Peyer's patch (tissue), 4 donors: ENCODE measurements at regions not wholly inside any gene's neighbourhood (a gene's known extent, or its start where the extent isn't known, plus 50 kb on each side); places are given as distances from the start of the nearest gene placed in this dataset.

Experiments
- DNase-seq, 3 donors: peaks; one replicate each; pipeline ENCODE4 v3.0.0-alpha.2; 2017 to 2019
- H3K27ac ChIP-seq, 4 donors: fragments of 200-600 bp; sonication (generic); one replicate each; pipeline ENCODE4 v1.5.1; 2016 to 2019
- H3K27me3 ChIP-seq, 2 donors: fragments of 200-600 bp; sonication (generic); one replicate each; pipeline ENCODE4 v1.5.1; 2019
- H3K36me3 ChIP-seq, 3 donors: fragments of 200-600 bp; sonication (generic); one replicate each; pipeline ENCODE4 v1.5.1; 2016 to 2019
- H3K4me1 ChIP-seq, 4 donors: fragments of 200-600 bp; sonication (generic); one replicate each; pipeline ENCODE4 v1.5.1; 2016 to 2019
- H3K4me3 ChIP-seq, 4 donors: fragments of 200-600 bp; sonication (generic); 1 replicate in 3 of 4; 2 replicates in 1 of 4; pipeline ENCODE4 v1.5.1; 2016 to 2019; ENCODE audit warnings: mild to moderate bottlenecking in 1 of 4
- H3K9me3 ChIP-seq, 4 donors: fragments of 200-600 bp; sonication (generic); one replicate each; pipeline ENCODE4 v1.5.1; 2016 to 2019; ENCODE audit warnings: mild to moderate bottlenecking in 1 of 4
- POLR2A ChIP-seq, 2 donors: fragments of 450-650 bp; IDR thresholded peaks; one replicate each; pipeline ENCODE4 v1.5.1; 2017; ENCODE audit warnings: antibody characterized with exemption in 2 of 2, mild to moderate bottlenecking in 2 of 2, moderate library complexity in 2 of 2
- TF ChIP-seq, protein P1 (sequence below), 6 experiments: fragments of 450-650 bp in 4 of 6; fragments of 200-600 bp in 2 of 6; sonication (generic) in 1 of 6; IDR thresholded peaks; one replicate each; pipeline ENCODE4 v1.5.1; 2017 to 2019; ENCODE audit warnings: antibody characterized with exemption in 6 of 6, mild to moderate bottlenecking in 3 of 6, moderate library complexity in 1 of 6

DNA sequence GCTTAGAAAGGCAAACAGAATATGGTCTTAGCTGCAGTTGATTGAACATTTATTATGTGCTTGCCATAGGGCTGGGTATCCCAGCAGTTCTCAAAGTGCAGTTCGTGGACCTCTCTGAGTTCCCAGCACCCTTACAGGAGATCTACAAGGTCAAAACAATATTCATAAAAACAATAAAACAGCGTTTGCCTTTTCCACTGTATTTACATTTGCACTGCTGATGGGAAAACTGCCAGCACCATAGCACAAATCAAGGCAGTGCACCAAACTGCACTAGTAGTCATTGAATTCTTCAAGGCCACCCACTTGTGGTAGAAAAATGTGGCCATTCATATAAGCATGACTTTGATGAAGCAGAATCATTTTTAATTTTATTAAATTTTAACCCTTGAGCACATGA lies 128.1 kb downstream of the CCDC34 start:
- Histone ChIP-seq H3K27ac (no peak overlapping the region), H3K27me3 (no peaks in the 10 kb centered on the region), H3K4me1 (peaks cover 0 to 19% (median 0%) of the 10 kb centered on the region in 4 donors), H3K36me3 (no peaks in the 10 kb centered on the region), H3K9me3 (no peaks in the 10 kb centered on the region), H3K4me3 (no peak overlapping the region)
- TF ChIP-seq, protein P1, sequence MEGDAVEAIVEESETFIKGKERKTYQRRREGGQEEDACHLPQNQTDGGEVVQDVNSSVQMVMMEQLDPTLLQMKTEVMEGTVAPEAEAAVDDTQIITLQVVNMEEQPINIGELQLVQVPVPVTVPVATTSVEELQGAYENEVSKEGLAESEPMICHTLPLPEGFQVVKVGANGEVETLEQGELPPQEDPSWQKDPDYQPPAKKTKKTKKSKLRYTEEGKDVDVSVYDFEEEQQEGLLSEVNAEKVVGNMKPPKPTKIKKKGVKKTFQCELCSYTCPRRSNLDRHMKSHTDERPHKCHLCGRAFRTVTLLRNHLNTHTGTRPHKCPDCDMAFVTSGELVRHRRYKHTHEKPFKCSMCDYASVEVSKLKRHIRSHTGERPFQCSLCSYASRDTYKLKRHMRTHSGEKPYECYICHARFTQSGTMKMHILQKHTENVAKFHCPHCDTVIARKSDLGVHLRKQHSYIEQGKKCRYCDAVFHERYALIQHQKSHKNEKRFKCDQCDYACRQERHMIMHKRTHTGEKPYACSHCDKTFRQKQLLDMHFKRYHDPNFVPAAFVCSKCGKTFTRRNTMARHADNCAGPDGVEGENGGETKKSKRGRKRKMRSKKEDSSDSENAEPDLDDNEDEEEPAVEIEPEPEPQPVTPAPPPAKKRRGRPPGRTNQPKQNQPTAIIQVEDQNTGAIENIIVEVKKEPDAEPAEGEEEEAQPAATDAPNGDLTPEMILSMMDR (IDR thresholded peaks at IDR 0.05), result no peak
- no peak for TF ChIP-seq POLR2A (IDR thresholded peaks at IDR 0.05)
- no peak for DNase-seq

DNA sequence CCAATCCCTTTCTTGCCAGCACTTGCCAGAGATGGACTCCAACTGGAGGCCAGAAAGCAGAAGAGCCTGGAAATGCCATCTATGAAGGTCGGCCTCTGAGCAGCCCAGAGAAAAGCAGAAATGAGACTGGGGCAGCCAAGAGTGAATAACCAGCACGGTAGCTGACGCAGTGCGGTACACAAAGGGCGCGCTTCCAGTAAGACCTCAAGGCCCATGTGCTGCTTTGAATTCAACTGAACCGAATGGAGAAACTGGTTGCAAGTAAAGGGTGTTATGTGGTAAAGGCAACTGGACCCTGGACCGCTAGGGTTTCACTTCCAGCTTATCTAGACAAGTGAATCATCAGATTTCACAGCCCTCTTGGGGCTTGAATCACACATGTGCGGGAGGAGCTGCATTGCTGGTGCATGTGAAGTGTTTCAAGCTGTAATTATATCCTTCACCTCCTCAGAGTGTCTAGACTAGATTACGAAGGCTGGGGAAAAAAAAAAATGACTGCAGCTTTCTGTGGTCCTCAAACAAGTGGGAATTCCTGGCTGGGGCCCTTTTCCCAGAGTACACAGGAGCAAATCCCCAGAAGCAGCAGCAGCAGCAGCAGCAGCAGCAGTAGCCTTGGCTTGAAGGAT lies 128.9 kb downstream of the CCDC34 start:
- Histone ChIP-seq H3K4me3 (no peak overlapping the region), H3K27me3 (no peaks in the 10 kb centered on the region), H3K36me3 (no peaks in the 10 kb centered on the region), H3K4me1 (peaks cover 0 to 19% (median 0%) of the 10 kb centered on the region in 4 donors), H3K9me3 (no peaks in the 10 kb centered on the region), H3K27ac (peak overlapping the region in 3 of 4 donors; percentile 7 to 71 (median 67))
- peak; percentile 41 to 85 (median 55) for DNase-seq
- no peak for TF ChIP-seq POLR2A (IDR thresholded peaks at IDR 0.05)
- TF ChIP-seq, protein P1 (IDR thresholded peaks at IDR 0.05), result peak in 3 of 6 experiments; percentile 29 to 36 (median 33)

DNA sequence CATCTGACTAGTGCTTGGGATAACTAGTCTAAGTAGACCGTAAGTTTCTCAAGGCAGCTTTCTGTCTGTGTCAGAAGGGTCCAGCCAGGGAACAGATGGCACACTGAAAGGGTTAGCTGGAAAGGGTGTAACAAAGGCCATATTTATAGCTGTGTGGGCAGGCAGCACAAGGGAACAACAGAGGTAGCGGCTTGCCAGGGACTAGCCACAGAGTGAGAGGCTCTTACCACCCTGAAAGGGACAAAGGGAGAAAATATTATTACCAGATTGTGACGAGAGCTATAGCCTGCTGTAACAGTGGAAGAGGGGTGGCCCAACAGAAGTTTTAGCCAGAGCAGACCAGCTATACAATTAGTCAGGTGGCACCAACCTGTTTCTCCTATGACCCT lies 129.4 kb downstream of the CCDC34 start:
- no peak for DNase-seq
- Histone ChIP-seq H3K36me3 (no peaks in the 10 kb centered on the region), H3K4me3 (no peak overlapping the region), H3K27ac (peak overlapping the region in 3 of 4 donors; percentile 7 to 71 (median 67)), H3K4me1 (peaks cover 0 to 19% (median 0%) of the 10 kb centered on the region in 4 donors), H3K27me3 (no peaks in the 10 kb centered on the region), H3K9me3 (no peaks in the 10 kb centered on the region)
- TF ChIP-seq, protein P1 (IDR thresholded peaks at IDR 0.05), result no peak
- no peak for TF ChIP-seq POLR2A (IDR thresholded peaks at IDR 0.05)

DNA sequence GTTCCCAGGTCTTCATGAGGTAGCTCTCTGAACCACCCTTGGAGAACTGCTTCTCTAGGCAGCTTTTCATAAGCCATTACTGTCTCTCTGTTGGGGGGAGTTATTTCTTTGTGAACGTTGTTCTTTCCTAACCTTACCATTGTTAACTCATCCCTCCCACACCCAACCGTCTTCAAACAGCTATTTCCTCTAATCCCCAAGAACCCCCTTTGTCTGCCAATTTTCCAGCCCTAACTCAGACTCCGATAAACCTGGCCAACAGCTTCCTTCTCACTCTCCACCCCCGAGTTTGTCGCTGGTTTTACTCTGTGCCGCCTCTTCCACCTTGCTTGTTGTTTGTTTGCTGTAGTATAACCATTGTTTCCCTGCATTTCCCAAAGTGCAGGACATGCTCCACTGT lies 131.5 kb downstream of the CCDC34 start:
- peaks cover 0 to 19% (median 0%) of the 10 kb centered on the region in 4 donors for H3K4me1 ChIP-seq
- TF ChIP-seq POLR2A (IDR thresholded peaks at IDR 0.05), result no peak
- TF ChIP-seq, protein P1 (IDR thresholded peaks at IDR 0.05), result no peak
- H3K36me3 ChIP-seq, result no peaks in the 10 kb centered on the region
- H3K4me3 ChIP-seq, result no peak overlapping the region
- H3K27ac ChIP-seq, result no peak overlapping the region
- no peaks in the 10 kb centered on the region for H3K9me3 ChIP-seq
- no peaks in the 10 kb centered on the region for H3K27me3 ChIP-seq
- no peak for DNase-seq

DNA sequence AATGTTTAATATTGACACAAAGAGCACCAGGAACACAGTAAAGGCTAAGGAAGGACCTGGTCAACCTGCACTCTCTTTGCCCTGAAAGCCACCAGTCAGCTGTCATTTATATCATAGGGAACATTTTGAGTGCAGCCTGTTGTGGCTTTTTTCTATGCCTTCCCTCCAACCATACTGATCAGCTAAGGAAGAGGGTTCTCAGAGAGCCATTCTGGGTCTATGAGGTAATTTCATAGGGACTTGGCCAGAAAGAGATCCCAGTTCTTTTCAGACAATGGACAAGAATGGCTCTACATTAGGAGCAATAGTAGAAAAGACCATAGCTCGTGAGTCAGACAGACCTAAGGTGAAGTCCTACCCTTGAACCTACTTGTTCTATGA lies 132.8 kb downstream of the CCDC34 start:
- H3K4me3 ChIP-seq, result no peak overlapping the region
- DNase-seq, result no peak
- TF ChIP-seq, protein P1 (IDR thresholded peaks at IDR 0.05), result no peak
- TF ChIP-seq POLR2A (IDR thresholded peaks at IDR 0.05), result no peak
- no peaks in the 10 kb centered on the region for H3K36me3 ChIP-seq
- no peaks in the 10 kb centered on the region for H3K27me3 ChIP-seq
- H3K27ac ChIP-seq, result no peak overlapping the region
- H3K9me3 ChIP-seq, result no peaks in the 10 kb centered on the region
- H3K4me1 ChIP-seq, result peaks cover 0 to 19% (median 0%) of the 10 kb centered on the region in 4 donors
